MM.1S (cell line): ENCODE measurements at regions not wholly inside any gene's neighbourhood (a gene's known extent, or its start where the extent isn't known, plus 50 kb on each side); places are given as distances from the start of the nearest gene placed in this dataset.

Experiments
- CTCF ChIP-seq: fragments of 300-600 bp; sonication (generic); IDR thresholded peaks from 2 replicates; pipeline ENCODE4 v1.5.1; 2016; ENCODE audit warnings: antibody characterized with exemption, low read length, mixed read lengths
- EZH2 ChIP-seq: fragments of 300-600 bp; sonication (generic); optimal IDR thresholded peaks from 2 replicates; pipeline ENCODE3; 2017; ENCODE audit warnings: low read depth, mild to moderate bottlenecking, antibody characterized with exemption, low read length, mixed read lengths

GRCh38 chrX:134745636-134746409, 51.2 kb downstream of the PABIR2 start:
- no peak for TF ChIP-seq CTCF
- TF ChIP-seq EZH2, result no peak
